ENCODE measurements at regions not wholly inside any gene's neighbourhood (a gene's known extent, or its start where the extent isn't known, plus 50 kb on each side); places are given as distances from the start of the nearest gene placed in this dataset.
A peak's percentile ranks its signal among the peaks of the same experiment; 100 is the strongest.

GRCh38 chr3:124599147-124599765 is 131.0 kb upstream of the UMPS start:
- DNase-seq (ENCODE audit: extremely low spot score), result no peak
- Histone ChIP-seq H3K36me3 (ENCODE audit: insufficient read depth) (no peaks in the 10 kb centered on the region), H3K27ac (ENCODE audit: low read depth) (peak overlapping the region; percentile 40), H3K4me1 (ENCODE audit: insufficient read depth) (no peaks in the 10 kb centered on the region), H3K4me3 (ENCODE audit: low read depth, low read length) (no peak overlapping the region)
- 75% methylated on average over 9 of the region's 9 CpGs for WGBS

- no peak for DNase-seq (ENCODE audit: extremely low spot score)
- H3K4me3 ChIP-seq (ENCODE audit: low read depth, low read length), result no peak overlapping the region
- 60% methylated on average over 4 of the region's 4 CpGs for WGBS
- H3K27ac ChIP-seq (ENCODE audit: low read depth), result no peak overlapping the region
- H3K4me1 ChIP-seq (ENCODE audit: insufficient read depth), result no peaks in the 10 kb centered on the region
- no peaks in the 10 kb centered on the region for H3K36me3 ChIP-seq (ENCODE audit: insufficient read depth)
Measured at GRCh38 chr3:124599779-124600693, 130.2 kb upstream of the UMPS start.

- no peak for DNase-seq (ENCODE audit: extremely low spot score)
- no peak overlapping the region for H3K4me3 ChIP-seq (ENCODE audit: low read depth, low read length)
- H3K27ac ChIP-seq (ENCODE audit: low read depth), result no peak overlapping the region
- 90% methylated on average over 4 of the region's 4 CpGs for WGBS
- H3K36me3 ChIP-seq (ENCODE audit: insufficient read depth), result no peaks in the 10 kb centered on the region
- H3K4me1 ChIP-seq (ENCODE audit: insufficient read depth), result no peaks in the 10 kb centered on the region
Measured at GRCh38 chr3:124600765-124601164, 129.5 kb upstream of the UMPS start.

GRCh38 chr3:124601190-124601589 is 129.1 kb upstream of the UMPS start:
- no peaks in the 10 kb centered on the region for H3K36me3 ChIP-seq (ENCODE audit: insufficient read depth)
- no peak overlapping the region for H3K4me3 ChIP-seq (ENCODE audit: low read depth, low read length)
- WGBS, result 47% methylated on average over 2 of the region's 2 CpGs
- H3K4me1 ChIP-seq (ENCODE audit: insufficient read depth), result no peaks in the 10 kb centered on the region
- no peak for DNase-seq (ENCODE audit: extremely low spot score)
- H3K27ac ChIP-seq (ENCODE audit: low read depth), result no peak overlapping the region

- DNase-seq (ENCODE audit: extremely low spot score), result no peak
- no peak overlapping the region for H3K4me3 ChIP-seq (ENCODE audit: low read depth, low read length)
- H3K27ac ChIP-seq (ENCODE audit: low read depth), result no peak overlapping the region
- no peaks in the 10 kb centered on the region for H3K36me3 ChIP-seq (ENCODE audit: insufficient read depth)
- WGBS, result 56% methylated on average over 5 of the region's 5 CpGs
- H3K4me1 ChIP-seq (ENCODE audit: insufficient read depth), result no peaks in the 10 kb centered on the region
Measured at GRCh38 chr3:124602980-124603627, 127.1 kb upstream of the UMPS start.

GRCh38 chr3:124605781-124606579 is 124.3 kb upstream of the UMPS start:
- Histone ChIP-seq H3K36me3 (ENCODE audit: insufficient read depth) (no peaks in the 10 kb centered on the region), H3K4me3 (ENCODE audit: low read depth, low read length) (no peak overlapping the region), H3K27ac (ENCODE audit: low read depth) (no peak overlapping the region), H3K4me1 (ENCODE audit: insufficient read depth) (no peaks in the 10 kb centered on the region)
- DNase-seq (ENCODE audit: extremely low spot score), result no peak
- WGBS, result 39% methylated on average over 6 of the region's 6 CpGs

GRCh38 chr3:124607163-124607562 is 123.1 kb upstream of the UMPS start:
- no peak for DNase-seq (ENCODE audit: extremely low spot score)
- Histone ChIP-seq H3K36me3 (ENCODE audit: insufficient read depth) (no peaks in the 10 kb centered on the region), H3K4me1 (ENCODE audit: insufficient read depth) (no peaks in the 10 kb centered on the region), H3K4me3 (ENCODE audit: low read depth, low read length) (no peak overlapping the region), H3K27ac (ENCODE audit: low read depth) (no peak overlapping the region)
- 53% methylated on average over 1 of the region's 1 CpG for WGBS

GRCh38 chr3:124609402-124609801 is 120.8 kb upstream of the UMPS start:
- Histone ChIP-seq H3K27ac (ENCODE audit: low read depth) (no peak overlapping the region), H3K36me3 (ENCODE audit: insufficient read depth) (no peaks in the 10 kb centered on the region), H3K4me3 (ENCODE audit: low read depth, low read length) (no peak overlapping the region), H3K4me1 (ENCODE audit: insufficient read depth) (no peaks in the 10 kb centered on the region)
- no peak for DNase-seq (ENCODE audit: extremely low spot score)
- 93% methylated on average over 3 of the region's 3 CpGs for WGBS

GRCh38 chr3:124610130-124610529 is 120.1 kb upstream of the UMPS start:
- Histone ChIP-seq H3K4me1 (ENCODE audit: insufficient read depth) (no peaks in the 10 kb centered on the region), H3K4me3 (ENCODE audit: low read depth, low read length) (no peak overlapping the region), H3K36me3 (ENCODE audit: insufficient read depth) (no peaks in the 10 kb centered on the region), H3K27ac (ENCODE audit: low read depth) (no peak overlapping the region)
- no peak for DNase-seq (ENCODE audit: extremely low spot score)
- WGBS, result 96% methylated on average over 1 of the region's 1 CpG

- 62% methylated on average over 4 of the region's 4 CpGs for WGBS
- Histone ChIP-seq H3K4me1 (ENCODE audit: insufficient read depth) (no peaks in the 10 kb centered on the region), H3K27ac (ENCODE audit: low read depth) (no peak overlapping the region), H3K36me3 (ENCODE audit: insufficient read depth) (no peaks in the 10 kb centered on the region), H3K4me3 (ENCODE audit: low read depth, low read length) (no peak overlapping the region)
- DNase-seq (ENCODE audit: extremely low spot score), result no peak
Measured at GRCh38 chr3:124611520-124611919, 118.7 kb upstream of the UMPS start.

- no peak overlapping the region for H3K27ac ChIP-seq (ENCODE audit: low read depth)
- no peaks in the 10 kb centered on the region for H3K4me1 ChIP-seq (ENCODE audit: insufficient read depth)
- no peak for DNase-seq (ENCODE audit: extremely low spot score)
- 90% methylated on average over 1 of the region's 1 CpG for WGBS
- H3K36me3 ChIP-seq (ENCODE audit: insufficient read depth), result no peaks in the 10 kb centered on the region
- H3K4me3 ChIP-seq (ENCODE audit: low read depth, low read length), result no peak overlapping the region
Measured at GRCh38 chr3:124615896-124616543, 114.2 kb upstream of the UMPS start.

GRCh38 chr3:124617177-124617576 is 113.1 kb upstream of the UMPS start:
- 76% methylated on average over 1 of the region's 1 CpG for WGBS
- H3K27ac ChIP-seq (ENCODE audit: low read depth), result no peak overlapping the region
- no peaks in the 10 kb centered on the region for H3K36me3 ChIP-seq (ENCODE audit: insufficient read depth)
- H3K4me1 ChIP-seq (ENCODE audit: insufficient read depth), result no peaks in the 10 kb centered on the region
- H3K4me3 ChIP-seq (ENCODE audit: low read depth, low read length), result no peak overlapping the region
- no peak for DNase-seq (ENCODE audit: extremely low spot score)

Data from urinary bladder (tissue), 3 donors.